ENCODE measurements at regions not wholly inside any gene's neighbourhood (a gene's known extent, or its start where the extent isn't known, plus 50 kb on each side); places are given as distances from the start of the nearest gene placed in this dataset.
A peak's percentile ranks its signal among the peaks of the same experiment; 100 is the strongest.

DNA sequence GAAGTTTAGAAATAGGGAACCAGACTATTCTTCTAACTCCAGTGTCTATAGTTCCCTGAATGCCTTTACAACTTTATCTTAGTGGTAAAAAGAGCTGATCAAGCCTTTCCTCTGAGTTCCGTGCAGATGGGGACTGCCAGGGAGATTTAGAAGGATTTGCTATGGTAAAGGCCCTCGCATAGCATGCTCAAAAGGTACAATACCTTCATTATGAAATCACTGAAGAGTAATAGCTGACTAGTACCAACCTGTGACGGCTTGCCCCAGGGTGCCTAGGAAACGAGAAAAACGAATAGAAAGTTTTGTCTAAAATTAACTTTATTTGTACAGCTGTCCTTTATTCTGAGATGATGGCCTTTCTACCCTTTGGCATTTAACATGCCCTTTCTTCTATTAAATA is 150.1 kb upstream of the ARHGAP42 start:
- no peak for DNase-seq

DNA sequence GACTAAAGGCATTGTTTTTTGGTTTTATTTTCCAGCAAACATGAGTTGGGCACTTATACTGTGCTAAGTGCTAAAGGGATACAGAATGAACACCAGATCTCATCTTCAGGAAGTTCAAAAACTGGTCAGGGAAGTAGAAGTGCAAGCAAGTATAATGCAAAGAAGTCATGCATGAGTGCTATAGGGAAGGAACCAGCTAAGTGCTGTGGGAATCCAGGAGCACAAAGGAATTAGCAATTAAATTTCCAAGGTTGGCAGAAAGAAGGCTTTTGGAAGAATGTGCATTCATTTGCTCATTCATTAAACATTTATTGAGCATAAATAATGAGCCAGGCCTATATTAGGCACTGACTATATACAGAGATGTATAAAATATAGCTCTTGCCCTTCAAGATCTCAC is 143.7 kb upstream of the ARHGAP42 start:
- DNase-seq = no peak

DNA sequence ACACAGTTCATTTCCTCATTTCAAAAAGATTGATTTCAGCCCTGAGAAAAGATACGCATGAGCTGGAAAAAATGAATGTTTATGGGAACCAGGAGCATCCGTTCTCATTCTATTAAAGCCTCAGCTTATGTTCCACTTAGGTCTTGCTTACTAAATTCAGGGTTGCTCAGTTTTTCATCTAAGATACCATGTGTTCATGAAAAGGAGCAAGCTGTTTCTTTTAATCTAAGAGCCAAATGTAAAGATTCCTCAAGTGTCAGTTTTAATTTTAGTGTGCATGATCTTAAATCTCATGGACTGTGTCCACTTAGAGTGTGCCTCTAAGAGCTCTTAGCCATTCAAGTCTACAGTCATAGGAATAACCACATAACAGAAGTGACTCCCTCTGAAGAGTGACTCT is 141.5 kb upstream of the ARHGAP42 start:
- DNase-seq = no peak

DNA sequence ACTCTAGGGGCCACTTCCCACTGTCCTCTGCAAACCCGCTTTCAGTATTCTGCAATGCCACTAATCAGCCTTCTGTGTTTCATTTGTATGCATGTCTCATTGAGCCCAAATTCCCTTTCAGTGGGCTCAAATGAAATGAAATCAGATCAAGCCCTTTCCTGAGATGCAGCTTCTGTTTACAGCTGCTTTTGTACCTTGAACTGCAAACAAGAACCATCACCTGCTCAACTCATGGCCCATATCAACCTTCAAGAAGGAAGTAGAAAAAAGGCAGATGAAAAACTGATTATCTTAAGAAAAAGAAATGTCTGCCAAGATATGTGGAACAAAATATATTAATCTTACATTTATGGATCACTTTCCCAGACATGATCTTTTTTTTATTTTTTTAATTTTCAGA is 141.1 kb upstream of the ARHGAP42 start:
- DNase-seq = no peak

DNA sequence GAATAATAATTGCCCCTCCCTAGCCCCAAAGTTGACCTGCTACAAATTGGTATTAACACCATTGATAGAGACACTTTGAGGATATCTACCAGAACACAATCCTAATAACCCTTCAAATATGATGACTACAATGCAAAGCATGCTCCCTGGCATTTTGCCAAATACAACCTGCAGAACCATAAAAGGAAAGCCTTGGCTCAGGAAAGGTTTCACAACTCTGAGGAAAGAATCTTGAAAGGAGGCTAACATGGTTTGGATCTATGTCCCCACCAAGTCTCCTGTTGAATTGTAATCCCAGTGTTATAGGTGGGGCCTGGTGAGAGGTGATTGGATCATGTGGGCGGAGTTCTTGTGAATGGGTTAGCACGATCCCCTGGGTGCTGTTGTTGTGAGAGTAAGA is 140.4 kb upstream of the ARHGAP42 start:
- DNase-seq = no peak

DNA sequence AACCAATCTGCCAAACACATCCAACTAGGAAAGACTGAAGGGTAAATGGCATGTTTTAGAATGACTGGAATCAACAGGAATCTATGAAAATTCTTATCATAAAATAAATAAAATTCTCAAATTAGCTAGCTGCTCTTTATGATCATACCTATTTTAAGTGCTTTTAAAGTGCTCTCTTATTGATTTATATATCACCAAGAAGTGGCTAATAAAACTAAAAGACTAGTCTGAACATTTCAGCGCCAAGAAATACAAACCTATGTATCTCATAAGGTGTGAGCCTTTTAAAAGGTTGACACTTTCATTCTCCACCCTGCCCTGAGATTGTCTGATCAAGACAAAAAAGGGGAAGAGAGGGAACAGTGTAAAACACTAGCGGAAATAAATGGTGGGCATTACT is 136.8 kb upstream of the ARHGAP42 start:
- no peak for DNase-seq

DNA sequence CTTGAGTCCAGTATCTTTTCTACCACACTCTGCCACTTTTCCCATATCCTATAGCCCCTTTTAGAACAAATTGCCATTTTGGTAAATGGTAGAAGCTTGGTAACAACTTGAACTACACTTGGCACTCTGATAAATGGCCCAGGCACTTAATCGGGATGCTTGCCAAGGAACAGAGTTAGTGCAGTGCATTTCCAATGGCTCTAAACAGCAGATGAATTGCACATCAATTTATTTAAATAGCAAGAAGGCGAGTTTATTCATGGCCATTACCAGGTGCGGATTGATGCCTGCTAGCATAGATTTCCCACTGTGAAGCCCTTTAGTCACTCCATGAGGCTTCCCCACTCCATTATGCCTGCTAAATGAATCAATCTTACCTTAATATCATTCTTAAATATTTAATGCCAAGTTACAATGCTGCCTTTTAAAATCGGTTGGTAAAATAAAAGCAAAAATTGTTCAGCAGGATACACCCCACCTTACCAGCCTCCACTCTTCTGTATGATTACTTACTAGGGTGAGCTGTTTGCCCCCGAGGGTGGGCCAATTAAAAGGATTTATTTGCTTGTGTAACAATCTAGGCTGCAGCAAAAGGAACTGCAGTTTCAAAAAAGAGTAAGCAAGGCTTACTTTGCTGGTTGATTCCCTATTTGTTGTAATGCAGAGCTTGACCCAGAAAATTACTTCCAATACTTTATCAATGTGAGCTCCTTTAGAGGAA is 136.0 kb upstream of the ARHGAP42 start:
- no peak for DNase-seq

DNA sequence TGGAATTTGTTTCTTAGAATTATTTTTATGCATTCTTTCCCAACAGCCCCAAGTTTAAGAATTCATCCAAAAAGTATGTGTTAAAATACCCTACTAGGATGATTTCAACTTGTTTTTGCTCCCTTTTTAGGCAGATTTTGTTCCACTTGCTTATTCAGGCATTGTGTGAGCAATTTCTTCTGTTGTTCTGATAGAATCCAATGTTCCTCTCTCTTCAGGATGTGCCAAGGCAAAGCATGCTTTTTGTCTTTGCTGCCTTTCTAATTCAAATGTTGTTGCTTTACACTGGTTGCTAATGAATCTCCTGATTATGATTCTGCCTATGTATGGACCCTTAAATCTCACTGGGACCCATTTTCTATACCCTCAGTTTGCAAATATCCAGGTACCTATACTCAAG is 131.2 kb upstream of the ARHGAP42 start:
- DNase-seq = no peak

DNA sequence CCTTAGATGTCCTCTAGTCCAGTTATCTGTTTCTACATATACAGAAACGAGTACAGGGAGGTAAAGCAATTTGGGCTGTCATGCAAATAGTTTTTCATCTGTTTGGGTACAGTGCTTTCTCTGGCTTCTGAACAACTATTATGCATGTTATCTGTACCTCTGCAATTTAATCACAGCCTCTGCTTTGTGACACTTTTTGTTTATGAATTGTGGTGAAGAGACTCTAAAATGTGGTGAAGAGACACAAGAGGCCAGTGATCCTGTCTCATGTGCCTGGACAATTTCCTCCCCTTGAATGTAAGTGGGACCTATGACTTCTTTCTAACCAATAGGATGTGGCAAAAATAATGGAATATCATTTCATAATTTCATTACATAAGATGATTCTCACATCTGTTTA is 130.3 kb upstream of the ARHGAP42 start:
- no peak for DNase-seq

DNA sequence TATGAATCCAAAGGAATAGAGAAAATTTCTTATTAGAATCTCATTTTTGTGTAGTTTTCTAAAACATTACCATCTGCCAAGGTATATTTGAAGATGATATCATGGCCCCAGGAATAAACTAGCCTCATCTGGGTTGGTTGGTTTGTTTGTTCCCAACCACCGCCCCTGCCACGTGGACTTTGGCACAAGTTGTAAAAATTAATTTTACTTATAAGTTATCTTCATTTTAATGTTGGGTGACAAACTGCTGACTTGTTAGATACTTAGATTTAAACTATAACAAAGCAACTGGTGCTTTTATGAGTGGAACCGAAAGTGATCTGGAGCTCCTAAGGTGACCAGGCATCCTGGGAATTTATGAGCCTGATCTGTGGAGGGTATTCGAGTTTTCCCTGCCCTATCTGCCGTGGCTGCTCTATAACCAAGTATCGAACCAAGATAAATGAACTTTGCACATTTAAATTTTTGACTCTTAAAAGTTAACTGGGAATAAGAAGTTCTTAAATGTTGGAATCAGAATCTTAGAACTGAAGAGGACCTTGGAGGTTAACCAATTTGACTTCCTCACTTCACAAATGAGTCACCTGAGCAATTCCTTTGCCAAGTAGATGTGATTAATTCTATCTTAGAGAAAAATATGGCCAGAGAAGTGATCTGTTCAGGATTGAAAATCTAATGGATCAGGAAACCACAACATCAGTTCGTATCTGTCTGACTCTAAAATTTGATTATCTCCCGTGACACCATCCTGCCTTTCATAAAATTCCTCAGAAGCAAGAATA is 129.1 kb upstream of the ARHGAP42 start:
- no peak for DNase-seq

DNA sequence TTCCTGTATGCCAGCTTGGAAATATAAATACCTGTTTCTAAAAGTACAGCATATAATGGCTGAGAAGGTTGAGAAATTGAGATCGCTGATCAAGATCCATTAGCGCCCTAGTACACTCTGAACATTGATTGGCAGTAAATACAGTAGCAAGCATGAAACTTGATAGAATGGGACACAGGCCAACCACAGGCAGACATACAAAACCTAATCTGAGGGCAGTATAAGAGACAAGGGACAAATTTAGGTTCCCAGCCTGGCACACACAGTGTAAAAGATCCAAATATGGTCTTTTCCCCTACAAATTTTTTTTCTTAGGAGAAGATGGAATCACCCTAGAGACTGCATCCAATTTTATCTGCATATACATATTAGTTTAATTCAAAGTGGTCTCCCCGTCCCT is 126.5 kb upstream of the ARHGAP42 start:
- no peak for DNase-seq

DNA sequence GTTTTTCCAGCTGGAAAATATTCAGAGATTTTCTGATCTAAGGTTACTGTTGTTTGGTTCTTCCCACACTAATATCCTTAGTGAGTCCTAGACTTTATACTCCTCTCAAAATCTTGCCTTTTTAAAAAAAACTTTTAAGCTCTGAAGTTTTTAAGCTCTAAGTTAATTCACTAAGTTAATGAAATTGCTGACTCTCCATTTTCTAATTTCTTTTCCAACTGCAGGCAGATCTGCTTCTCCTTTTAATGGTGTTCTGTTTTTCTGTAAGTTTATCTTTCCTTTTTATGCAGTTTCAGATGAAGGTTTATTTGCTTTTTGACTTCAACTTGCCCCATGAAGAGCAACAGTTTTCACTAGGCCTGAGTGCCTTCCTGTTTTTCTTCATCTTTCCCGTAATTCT is 125.8 kb upstream of the ARHGAP42 start:
- no peak for DNase-seq

DNA sequence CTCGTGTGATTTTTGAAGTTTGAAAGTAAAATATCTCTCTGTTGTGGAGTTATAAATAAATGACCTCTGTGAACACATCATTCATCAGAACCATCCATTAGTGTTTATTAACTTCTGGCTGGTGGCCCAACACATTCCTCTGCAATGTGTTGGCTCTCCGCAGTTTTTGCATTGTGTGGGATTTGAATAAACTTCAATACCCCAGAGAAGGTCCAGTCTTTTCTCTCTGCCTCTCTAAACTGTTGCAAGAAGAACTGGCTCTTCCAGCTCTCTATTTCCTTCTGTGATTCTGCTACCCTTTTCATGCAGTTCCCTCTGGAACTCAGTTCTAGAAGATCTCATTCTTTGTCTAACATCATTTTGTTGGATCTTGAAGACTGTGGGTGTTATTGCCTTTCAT is 125.0 kb upstream of the ARHGAP42 start:
- DNase-seq = peak; percentile 33

DNA sequence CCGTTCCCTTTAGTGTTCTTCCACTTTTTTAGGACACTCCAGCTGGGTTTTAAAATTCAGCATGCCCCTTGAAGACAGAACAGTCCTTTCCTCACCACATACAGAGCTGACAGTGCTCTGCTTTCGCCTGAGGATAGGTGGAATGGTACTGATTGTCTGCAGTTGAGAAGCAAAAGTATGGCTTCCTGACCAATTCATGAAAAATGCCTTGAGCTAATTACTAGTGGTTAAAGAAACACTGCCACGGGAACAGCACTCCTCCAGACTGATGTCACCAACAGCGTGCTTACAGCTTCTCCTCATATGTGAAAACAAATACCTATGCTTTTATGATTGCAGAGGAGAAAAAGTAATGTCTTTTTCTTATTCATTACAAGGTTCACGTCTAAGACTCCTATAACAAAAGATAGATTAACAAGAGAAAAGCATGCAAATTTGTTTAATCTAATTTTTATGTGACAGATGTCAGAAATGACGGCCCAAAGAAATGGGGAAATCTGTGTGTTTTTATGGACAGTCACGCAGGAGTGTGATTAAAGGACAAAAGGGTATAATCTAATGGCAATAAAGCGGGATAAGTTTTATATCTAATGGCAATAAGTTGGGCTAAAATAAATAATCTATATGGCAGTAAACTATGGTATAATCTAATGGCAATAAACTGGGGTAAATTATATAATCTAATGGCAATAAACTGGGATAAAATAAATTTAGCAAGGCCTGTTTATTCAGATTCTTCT is 123.4 kb upstream of the ARHGAP42 start:
- DNase-seq = no peak

DNA sequence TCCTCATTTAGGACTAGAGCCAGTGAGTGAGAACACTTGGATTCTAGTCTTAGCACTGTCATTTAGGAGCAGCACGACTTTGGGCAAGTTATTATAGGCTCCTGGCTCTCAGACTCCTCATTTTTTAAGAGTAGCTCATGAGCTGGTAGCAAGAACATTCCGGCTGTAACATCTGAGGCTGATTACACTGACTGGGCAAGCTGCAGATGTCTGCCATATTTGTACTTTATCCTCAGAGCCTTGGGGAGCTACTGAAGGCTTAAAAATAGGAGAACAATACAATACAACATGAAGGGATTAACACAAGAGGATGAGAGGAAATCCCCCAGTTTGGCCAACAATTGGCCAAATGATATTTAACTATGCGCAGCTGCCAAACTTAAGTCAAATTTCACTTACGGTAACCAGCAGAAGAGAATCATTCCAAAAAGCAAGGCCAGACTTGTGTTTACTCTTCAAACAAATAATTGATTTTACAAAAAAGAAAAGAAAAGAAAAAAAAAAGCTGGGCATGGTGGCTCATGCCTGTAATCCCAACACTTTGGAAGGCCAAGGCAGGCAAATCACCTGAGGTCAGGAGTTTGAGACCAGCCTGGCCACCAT is 113.1 kb upstream of the ARHGAP42 start:
- DNase-seq = no peak

DNA sequence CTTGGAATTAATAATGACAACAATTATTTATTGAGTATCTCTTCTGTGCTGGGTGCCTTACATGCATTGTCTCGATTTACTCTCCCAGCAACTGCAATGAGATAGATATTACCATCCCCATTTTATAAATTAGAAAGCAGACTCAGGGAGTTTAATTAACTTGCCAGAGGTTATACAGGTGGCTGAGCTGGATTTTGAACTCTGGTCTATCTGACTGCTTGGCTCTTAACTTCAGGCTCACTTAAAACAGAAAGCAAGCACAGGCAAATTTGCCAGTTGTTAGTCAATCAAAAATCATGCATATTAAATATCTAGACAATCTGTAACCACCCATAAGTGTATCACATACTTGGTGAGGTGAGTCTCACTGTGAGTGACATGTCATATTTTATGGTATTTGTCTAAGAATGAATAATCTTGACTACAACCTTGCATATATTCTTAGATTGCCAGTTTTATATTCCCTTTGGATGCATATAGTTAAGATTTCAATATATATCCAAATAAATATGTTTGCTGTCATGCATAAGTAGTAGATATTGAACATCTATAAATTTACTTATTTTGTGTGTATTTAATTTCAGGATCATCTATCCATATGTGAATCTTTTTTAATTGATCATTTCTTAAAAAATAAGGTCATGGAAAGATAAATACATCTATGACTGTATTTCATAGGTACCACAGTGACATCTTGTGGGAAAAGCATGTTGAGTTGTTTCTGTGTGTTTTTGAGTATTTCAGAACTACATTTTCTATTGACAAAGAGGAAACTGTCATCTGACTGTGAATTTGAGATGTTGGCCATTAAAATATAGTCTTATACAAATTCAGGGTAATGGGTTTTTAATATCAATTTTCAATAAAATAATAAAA is 112.0 kb upstream of the ARHGAP42 start:
- no peak for DNase-seq

DNA sequence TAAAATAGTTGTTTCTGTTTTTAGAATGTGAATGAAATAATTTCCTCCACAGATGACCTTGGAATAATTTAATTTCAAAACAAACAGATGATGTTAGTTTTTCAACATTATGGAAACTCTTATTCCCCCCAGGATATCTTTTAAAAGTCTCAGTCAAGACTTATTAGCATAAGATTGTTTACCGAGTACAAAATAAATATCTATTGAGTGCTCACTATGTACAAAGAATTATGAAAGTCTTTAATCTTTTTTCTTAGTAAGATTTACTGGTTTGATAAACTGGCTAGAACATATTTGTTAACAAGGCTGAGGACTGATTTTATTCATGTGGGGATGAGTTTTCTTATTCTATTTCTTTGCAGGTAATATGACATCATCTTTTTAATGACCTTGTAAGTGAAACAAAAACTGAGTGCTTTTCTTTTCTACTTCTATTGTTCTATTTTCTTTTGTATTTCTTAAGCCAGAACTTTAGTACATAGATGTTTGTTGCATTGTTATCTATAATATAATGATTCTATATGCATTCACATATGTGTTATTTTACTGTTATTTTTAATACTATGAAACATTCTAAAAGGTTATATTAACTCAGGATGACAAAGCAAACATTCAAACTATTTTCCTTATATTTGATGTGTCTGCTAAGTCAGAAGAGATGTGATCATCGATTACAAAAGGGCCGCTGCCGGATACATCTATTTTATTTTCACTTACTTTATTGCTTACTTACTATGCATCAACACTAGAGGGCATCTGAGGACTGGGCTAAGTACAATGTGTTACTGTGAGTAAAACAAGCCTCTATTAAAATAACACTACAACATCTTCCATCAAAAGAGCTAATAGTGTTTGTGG is 111.0 kb upstream of the ARHGAP42 start:
- DNase-seq = no peak

DNA sequence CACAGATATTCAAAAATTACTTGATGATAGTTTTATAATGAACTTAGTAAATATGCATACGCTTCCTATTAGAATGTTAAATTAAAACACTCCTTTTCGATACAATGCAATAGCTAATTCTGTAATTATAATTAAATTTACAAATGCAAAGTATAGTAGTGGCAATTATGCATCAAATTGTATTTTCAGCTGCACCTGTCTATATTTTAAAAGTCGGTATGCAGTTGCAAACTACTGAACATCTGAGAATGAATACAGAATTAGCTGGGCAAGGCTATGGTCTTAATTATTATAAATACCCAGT is 110.4 kb upstream of the ARHGAP42 start:
- DNase-seq = no peak

DNA sequence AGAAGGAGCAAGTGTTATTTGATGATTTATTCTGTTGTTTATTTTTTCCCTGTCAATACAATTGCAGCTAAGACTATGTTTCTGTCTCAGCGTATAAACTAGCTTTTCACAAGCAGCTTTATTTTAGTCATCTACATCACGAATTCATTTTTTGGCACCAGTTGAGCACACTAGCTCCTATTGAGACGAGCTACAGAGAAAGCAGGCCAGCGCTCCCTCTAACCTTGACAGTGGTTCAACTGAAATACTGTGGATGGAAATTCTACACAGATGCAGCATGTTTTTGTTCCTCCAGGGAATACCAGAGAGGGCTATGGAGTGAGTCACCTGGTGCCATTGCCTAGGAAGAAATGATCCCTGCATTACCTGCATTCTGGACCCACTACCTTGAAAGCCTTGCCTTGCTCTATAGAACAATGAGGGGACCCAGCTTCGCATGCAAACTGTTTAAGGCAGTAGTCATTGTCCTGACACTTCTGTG is 108.2 kb upstream of the ARHGAP42 start:
- no peak for DNase-seq

DNA sequence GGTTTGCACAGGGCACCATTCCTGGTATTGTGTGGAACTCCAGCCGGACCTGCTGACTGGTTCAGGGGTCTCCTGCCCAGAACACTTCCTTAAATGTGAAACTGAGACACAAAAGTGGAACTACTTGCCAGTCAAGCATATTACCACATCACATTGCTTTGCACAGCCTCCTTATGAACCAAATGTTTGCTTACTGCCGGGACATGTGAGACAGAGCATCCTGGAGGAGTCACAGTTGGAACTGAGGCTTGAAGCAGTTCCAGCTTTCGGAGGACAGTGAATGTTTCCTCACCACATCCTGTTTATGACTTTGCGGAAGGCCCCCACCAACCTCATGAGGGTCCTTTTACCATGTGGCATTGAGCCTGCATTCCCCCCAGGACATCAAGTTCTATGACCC is 105.8 kb upstream of the ARHGAP42 start:
- no peak for DNase-seq

DNA sequence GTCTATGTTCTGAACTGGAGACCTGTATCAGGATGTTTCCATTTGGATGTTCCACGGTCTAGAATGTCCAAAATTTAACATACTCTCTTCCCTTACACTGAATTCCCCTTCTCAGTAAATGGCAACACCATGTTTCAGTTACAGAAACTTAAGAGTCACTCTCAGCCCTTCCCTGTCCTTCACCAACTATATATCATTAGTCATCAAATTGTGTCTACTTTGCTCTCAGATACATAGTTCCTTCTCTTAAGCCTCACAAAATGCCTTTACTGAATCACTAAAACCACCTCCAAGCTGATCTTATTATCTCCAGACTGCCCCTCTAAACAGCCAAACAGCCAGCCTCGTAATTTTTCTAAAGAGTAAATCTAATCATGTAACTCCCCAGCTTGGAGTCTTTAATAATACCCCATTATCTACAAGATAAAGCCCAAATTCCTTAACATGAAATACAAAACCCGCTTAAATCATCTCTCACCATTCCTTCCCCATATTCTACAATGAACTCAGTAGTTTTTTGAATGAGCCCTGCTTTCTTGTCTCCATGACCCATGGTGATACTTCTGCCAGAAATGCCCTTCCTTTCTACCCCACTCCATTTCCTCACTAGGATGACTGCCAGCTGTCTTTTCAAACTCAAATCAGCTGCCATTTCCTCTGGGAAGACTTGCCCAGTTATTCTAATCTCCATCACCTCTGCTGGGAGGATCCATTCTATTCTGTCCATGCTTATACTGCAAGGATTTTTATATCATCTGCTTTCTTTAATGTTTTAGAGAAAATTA is 102.7 kb upstream of the ARHGAP42 start:
- DNase-seq = no peak

Measured in left hindlimb (tissue), 1 donor.